Daoy (cell line): ENCODE measurements at regions not wholly inside any gene's neighbourhood (a gene's known extent, or its start where the extent isn't known, plus 50 kb on each side); places are given as distances from the start of the nearest gene placed in this dataset.

Experiments
- DNase-seq: peaks from one replicate; pipeline ENCODE4 v3.0.0-alpha.2; 2015; ENCODE audit warnings: low read depth

GRCh38 chr5:101935086-101935485, 361.0 kb downstream of the SLCO4C1 start:
- DNase-seq: no peak

- DNase-seq: no peak
Measured at GRCh38 chr5:101932599-101932998, 363.5 kb downstream of the SLCO4C1 start.

GRCh38 chr5:101929628-101930027, 366.5 kb downstream of the SLCO4C1 start:
- DNase-seq: no peak

GRCh38 chr5:101917166-101917565, 378.9 kb downstream of the SLCO4C1 start:
- DNase-seq: no peak

- no peak for DNase-seq
Measured at GRCh38 chr5:101915554-101915953, 380.5 kb downstream of the SLCO4C1 start.

GRCh38 chr5:101904736-101905135, 391.3 kb downstream of the SLCO4C1 start:
- no peak for DNase-seq

- DNase-seq: no peak
Measured at GRCh38 chr5:101897914-101898313, 398.2 kb downstream of the SLCO4C1 start.

- no peak for DNase-seq
Measured at GRCh38 chr5:101894985-101895384, 401.1 kb downstream of the SLCO4C1 start.

- DNase-seq: no peak
Measured at GRCh38 chr5:101878190-101878589, 417.9 kb downstream of the SLCO4C1 start.

GRCh38 chr5:101877451-101877850, 418.6 kb downstream of the SLCO4C1 start:
- DNase-seq: no peak

- no peak for DNase-seq
Measured at GRCh38 chr5:101866473-101866872, 429.6 kb downstream of the SLCO4C1 start.

GRCh38 chr5:101860563-101860962, 435.5 kb downstream of the SLCO4C1 start:
- DNase-seq: no peak

- no peak for DNase-seq
Measured at GRCh38 chr5:101860145-101860544, 435.9 kb downstream of the SLCO4C1 start.

- DNase-seq: no peak
Measured at GRCh38 chr5:101846496-101846895, 449.6 kb downstream of the SLCO4C1 start.

GRCh38 chr5:101843055-101843454, 453.0 kb downstream of the SLCO4C1 start:
- DNase-seq: no peak

GRCh38 chr5:101838435-101838834, 457.6 kb downstream of the SLCO4C1 start:
- no peak for DNase-seq

- DNase-seq: no peak
Measured at GRCh38 chr5:101829255-101829654, 466.8 kb downstream of the SLCO4C1 start.

GRCh38 chr5:101811466-101811865, 484.6 kb downstream of the SLCO4C1 start:
- no peak for DNase-seq

- DNase-seq: no peak
Measured at GRCh38 chr5:101806410-101806809, 489.7 kb downstream of the SLCO4C1 start.

- DNase-seq: no peak
Measured at GRCh38 chr5:101796427-101796826, 499.7 kb downstream of the SLCO4C1 start.

- no peak for DNase-seq
Measured at GRCh38 chr5:101788797-101789196, 507.3 kb downstream of the SLCO4C1 start.

- no peak for DNase-seq
Measured at GRCh38 chr5:101785090-101785489, 511.0 kb downstream of the SLCO4C1 start.

- DNase-seq: no peak
Measured at GRCh38 chr5:101783241-101784013, 512.7 kb downstream of the SLCO4C1 start.
